ENCODE measurements at regions not wholly inside any gene's neighbourhood (a gene's known extent, or its start where the extent isn't known, plus 50 kb on each side); places are given as distances from the start of the nearest gene placed in this dataset.

- Histone ChIP-seq H3K18ac (ENCODE audit: extremely low read depth, low read length) (no peak overlapping the region), H4K8ac (ENCODE audit: extremely low read depth, insufficient read depth, low read length) (no peak overlapping the region), H3K14ac (ENCODE audit: insufficient read length) (no peak overlapping the region), H4K20me1 (replicated peaks in 1 of 2; ENCODE audit: control insufficient read depth in 1 of 2, insufficient read depth in 2 of 2, low read length in 2 of 2) (no peaks in the 10 kb centered on the region), H2BK120ac (replicated peaks; ENCODE audit: low read depth, low read length) (no peak overlapping the region), H3K79me1 (ENCODE audit: low read depth, low read length) (no peaks in the 10 kb centered on the region), H3K36me3 (ENCODE audit: control insufficient read depth in 2 of 4, insufficient read depth in 4 of 4, low read length in 3 of 4) (no peaks in the 10 kb centered on the region), H2BK15ac (ENCODE audit: low read length) (no peak overlapping the region), H3K79me2 (ENCODE audit: control insufficient read depth in 1 of 2, insufficient read depth in 2 of 2, low read length in 2 of 2) (no peaks in the 10 kb centered on the region), H3K27me3 (replicated peaks in 1 of 4; ENCODE audit: control insufficient read depth in 3 of 4, extremely low read depth in 1 of 4, insufficient read depth in 3 of 4, low read length in 3 of 4) (no peaks in the 10 kb centered on the region), H2BK20ac (ENCODE audit: low read length) (no peak overlapping the region), H4K91ac (replicated peaks; ENCODE audit: insufficient read length, low read length) (no peak overlapping the region), H3K4me1 (replicated peaks in 1 of 4; ENCODE audit: control insufficient read depth in 3 of 4, insufficient read depth in 4 of 4, low read length in 3 of 4) (no peaks in the 10 kb centered on the region), H4K5ac (ENCODE audit: insufficient read length, low read depth, low read length) (no peak overlapping the region), H3K9me3 (ENCODE audit: insufficient read depth in 2 of 2, low read depth in 1 of 2, low read length in 1 of 2) (peaks cover 6 to 15% of the 10 kb centered on the region in 2 experiments; a peak in 3 of 4 replicates), H2BK12ac (ENCODE audit: low read depth, low read length) (no peak overlapping the region), H3K27ac (ENCODE audit: low read depth, low read length) (no peak overlapping the region), H3K56ac (replicated peaks; ENCODE audit: insufficient read length, low read depth, low read length) (no peak overlapping the region), H2AK5ac (ENCODE audit: low read depth, low read length) (no peak overlapping the region), H3K4me2 (ENCODE audit: insufficient read depth in 1 of 2, low read depth in 2 of 2, low read length in 2 of 2) (no peak overlapping the region), H3K9ac (replicated peaks in 1 of 4; ENCODE audit: extremely low read depth in 1 of 4, low read depth in 3 of 4, low read length in 3 of 4) (no peak overlapping the region), H2BK5ac (ENCODE audit: low read depth, low read length) (no peak overlapping the region), H3K4me3 (ENCODE audit: extremely low read depth in 1 of 4, insufficient read depth in 2 of 4, low read depth in 3 of 4, low read length in 4 of 4) (no peak overlapping the region), H3K23me2 (ENCODE audit: low read depth, low read length) (no peaks in the 10 kb centered on the region), H3K23ac (ENCODE audit: insufficient read length) (no peak overlapping the region), H2AFZ (ENCODE audit: low read length) (no peak overlapping the region), H3K4ac (replicated peaks; ENCODE audit: insufficient read length, low read depth, low read length) (no peak overlapping the region)
- FAIRE-seq (no peak), DNase-seq (ENCODE audit: low read depth in 1 of 2, low spot score in 2 of 2) (no peak)
- ChIA-PET CTCF (ENCODE audit: partially characterized antibody) (interaction anchor here (1.9 to 2.1 kb wide), 2 partner anchors 12 to 15 kb away, joined by 6 to 9 read pairs; no protein-coding TSS in a partner anchor), POLR2A (ENCODE audit: partially characterized antibody) (interaction anchor here (0.6 kb wide), 1 partner anchor 54 kb away, joined by 3 read pairs; no protein-coding TSS in a partner anchor)
- WGBS, 2 experiments (ENCODE audit: extremely low coverage in 1 of 2, insufficient coverage in 1 of 2, insufficient read length in 1 of 2, insufficient replicate concordance in 2 of 2, low coverage in 1 of 2, low lambda C conversion rate in 2 of 2, missing lambda C conversion rate in 1 of 2): 91% methylated on average over 4 of the region's 4 CpGs; no CpG with 5 or more reads in 1 of the 2 experiments
- TF ChIP-seq CBX5 (IDR thresholded peaks at IDR 0.05; ENCODE audit: low read depth, low read length) (no peak), GTF2F1 (IDR thresholded peaks at IDR 0.05; ENCODE audit: borderline replicate concordance, low read depth, low read length) (no peak), E2F6 (IDR thresholded peaks at IDR 0.05) (no peak), NANOG (IDR thresholded peaks at IDR 0.05; ENCODE audit: insufficient read depth, low read depth, low read length, poor library complexity, severe bottlenecking) (no peak), ASH2L (IDR thresholded peaks at IDR 0.05; ENCODE audit: low read length) (no peak)
Observed at GRCh38 chr5:79890119-79890929, 100.7 kb downstream of the MTX3 start.
